Heart left ventricle (tissue), 13 donors: ENCODE measurements at regions not wholly inside any gene's neighbourhood (a gene's known extent, or its start where the extent isn't known, plus 50 kb on each side); places are given as distances from the start of the nearest gene placed in this dataset.

Source experiments
- CTCF ChIP-seq, 12 donors: fragments of 200-600 bp; sonication (generic) in 4 of 12; IDR thresholded peaks; one replicate each; pipeline versions ENCODE4 v1.5.0 to v1.8.0; 2018 to 2022; ENCODE audit warnings: antibody characterized with exemption in 12 of 12, mild to moderate bottlenecking in 5 of 12
- POLR2A ChIP-seq, 2 donors: fragments of 450-650 bp; IDR thresholded peaks; one replicate each; pipeline ENCODE4 v1.6.1; 2017; ENCODE audit warnings: antibody characterized with exemption in 2 of 2, mild to moderate bottlenecking in 2 of 2, moderate library complexity in 2 of 2
- donor health status: ischemic (EF 13 %, LVEDD 7.1; RV severe dilation, severe dysfunction).
- donor health status: DM: no; HTN: yes; CAD: no.
- donor health status: DM: no; HTN: no; CAD: no.
- donor health status: ischemic (EF 25% LVEDD 6.9; RV normal size, moderate dysfunction).
- donor health status: ischemic (EF 25% LVEDD 5.7; RV mildly dilated, moderate dysfunction).
- donor health status: ischemic (EF 35%, LVEDD 5.7; RV mildly dilated, moderate dysfunction).
- donor health status: nonischemic (EF 11% LVEDD 7.7; RV severe dilation, severe dysfunction).
- donor health status: DM: yes; HTN: yes; CAD: no.
- donor health status: PGD.
- donor health status: ischemic (EF 29% LVEDD 5.4; RV normal size, mild dysfunction).
- donor health status: nonischemic (EF 23%, LVEDD 6.1; RV moderate dilation, normal function).

GRCh38 chr2:109053716-109054115 is 64.7 kb upstream of the EDAR start:
- TF ChIP-seq CTCF (IDR thresholded peaks at IDR 0.05) (no peak), POLR2A (IDR thresholded peaks at IDR 0.05) (no peak)
